HepG2 (cell line): ENCODE measurements at regions not wholly inside any gene's neighbourhood (a gene's known extent, or its start where the extent isn't known, plus 50 kb on each side); places are given as distances from the start of the nearest gene placed in this dataset.

ENCODE experiments used
- ATAC-seq: fragments of 200-7000 bp; cut with Tn5 transposase; 3 replicates; pipeline ENCODE4 v1.9.1; 2020; ENCODE audit warnings: mild to moderate bottlenecking, moderate library complexity
- BruUV-seq: library from RNA; stranded (reverse); fragments of 400-500 nt; replicated peaks from 2 replicates; lab custom pipeline; 2021; lab: Mats Ljungman, UMichigan
- CTCF ChIA-PET: fragments of 300-600 bp; formaldehyde crosslinking; extraction: SDS; loops from one replicate; lab custom pipeline; 2021; ENCODE audit warnings: low total read pairs, inconsistent platforms, low intra/inter-chr PET ratio; lab: Yijun Ruan, JAX
- POLR2A ChIA-PET: fragments of 350-600 bp; sonication (Branson Sonifier 250); formaldehyde crosslinking; loops from one replicate; lab custom pipeline; 2020; ENCODE audit warnings: antibody characterized with exemption, inconsistent platforms; lab: Yijun Ruan, JAX
- DNase-seq: peaks from one replicate; pipeline ENCODE4 v3.0.0-alpha.2; 2015; ENCODE audit warnings: low spot score
- FAIRE-seq: peaks from 3 replicates; lab custom pipeline; 2011; peaks lifted over from hg19 to GRCh38; lab: Jason Lieb, UNC
- H2AFZ ChIP-seq: one replicate; pipeline ENCODE4 v1.6.1; 2011; ENCODE audit warnings: low read length, inconsistent platforms
- H3K27ac ChIP-seq: fragments of 300-600 bp; 3 replicates; pipeline ENCODE4 v1.8.0; 2011; ENCODE audit warnings: mixed run types, mild to moderate bottlenecking, mixed read lengths, low read length, inconsistent platforms; ENCODE audit not compliant: insufficient read depth; ENCODE audit errors: extremely low read length
- H3K27me3 ChIP-seq, 2 experiments: fragments of 200-600 bp in 1 of 2; 2 replicates in 1 of 2; 3 replicates in 1 of 2; pipeline versions ENCODE4 v1.6.0 to v1.8.0; 2011; ENCODE audit warnings: low read length in 2 of 2, mild to moderate bottlenecking in 2 of 2, moderate library complexity in 2 of 2, inconsistent platforms in 1 of 2; ENCODE audit not compliant: insufficient read depth in 2 of 2, control insufficient read depth in 1 of 2
- H3K36me3 ChIP-seq, 2 experiments: fragments of 200-600 bp in 1 of 2; replicated peaks in 1 of 2; 2 replicates in 1 of 2; 3 replicates in 1 of 2; pipeline versions ENCODE4 v1.5.1 to v1.8.0; 2011; ENCODE audit warnings: low read length in 2 of 2, inconsistent platforms in 1 of 2; ENCODE audit not compliant: insufficient read depth in 2 of 2, control insufficient read depth in 1 of 2
- H3K4me1 ChIP-seq: 2 replicates; pipeline ENCODE4 v1.5.1; 2012; ENCODE audit warnings: low read length, inconsistent platforms; ENCODE audit not compliant: insufficient read depth
- H3K4me2 ChIP-seq: 2 replicates; pipeline ENCODE4 v1.6.0; 2011; ENCODE audit warnings: low read depth, low read length, inconsistent platforms
- H3K4me3 ChIP-seq, 3 experiments: fragments of 200-600 bp in 1 of 3; sonication (generic), shearing (Covaris generic) in 1 of 3; replicated peaks in 1 of 3; 2 replicates each; pipeline ENCODE4 v1.5.1; 2011 to 2016; ENCODE audit warnings: low read length in 3 of 3, inconsistent platforms in 2 of 3, low read depth in 2 of 3, mild to moderate bottlenecking in 2 of 3, control low read depth in 1 of 3, mixed read lengths in 1 of 3; ENCODE audit not compliant: insufficient read depth in 1 of 3
- H3K79me2 ChIP-seq: one replicate; pipeline ENCODE4 v1.6.1; 2011; ENCODE audit warnings: low read length, inconsistent platforms; ENCODE audit not compliant: insufficient read depth
- H3K9ac ChIP-seq: 2 replicates; pipeline ENCODE4 v1.6.0; 2011; ENCODE audit warnings: mild to moderate bottlenecking, low read depth, low read length, inconsistent platforms; ENCODE audit not compliant: insufficient read depth
- H3K9me3 ChIP-seq: 2 replicates; pipeline ENCODE4 v1.5.1; 2012; ENCODE audit warnings: mild to moderate bottlenecking, low read length
- H4K20me1 ChIP-seq: 2 replicates; pipeline ENCODE4 v1.6.0; 2011; ENCODE audit warnings: inconsistent platforms, mild to moderate bottlenecking, low read length, moderate library complexity; ENCODE audit not compliant: insufficient read depth
- DDIT3 ChIP-seq: sonication (generic); formaldehyde crosslinking; IDR thresholded peaks from 2 replicates; pipeline ENCODE4 v1.4.0; 2020; ENCODE audit warnings: mild to moderate bottlenecking, missing genetic modification reagents
- FOXM1 ChIP-seq: sonication (generic); formaldehyde crosslinking; IDR thresholded peaks from 2 replicates; pipeline ENCODE4 v1.5.0; 2020; ENCODE audit warnings: missing genetic modification reagents
- GPBP1L1 ChIP-seq: sonication (generic); formaldehyde crosslinking; IDR thresholded peaks from 2 replicates; pipeline ENCODE4 v1.5.0; 2020; ENCODE audit warnings: mild to moderate bottlenecking, missing genetic modification reagents
- HNF4G ChIP-seq, 2 experiments: sonication (generic) in 1 of 2; formaldehyde crosslinking in 1 of 2; IDR thresholded peaks; 2 replicates each; pipeline versions ENCODE4 v1.4.0 to v1.6.1; 2011 to 2020; ENCODE audit warnings: borderline replicate concordance in 2 of 2, low read depth in 2 of 2, mild to moderate bottlenecking in 2 of 2, low read length in 1 of 2, missing genetic modification reagents in 1 of 2, moderate library complexity in 1 of 2
- ZEB1 ChIP-seq: IDR thresholded peaks from 2 replicates; pipeline ENCODE4 v1.6.1; 2012; ENCODE audit warnings: mild to moderate bottlenecking, low read depth, inconsistent platforms; ENCODE audit not compliant: insufficient replicate concordance
- ZNF615 ChIP-seq: sonication (generic); formaldehyde crosslinking; IDR thresholded peaks from 2 replicates; pipeline ENCODE4 v1.5.0; 2020; ENCODE audit warnings: mild to moderate bottlenecking, missing genetic modification reagents, borderline replicate concordance
- ZNF83 ChIP-seq: sonication (generic); formaldehyde crosslinking; IDR thresholded peaks from 2 replicates; pipeline ENCODE4 v1.4.0; 2020; ENCODE audit warnings: missing genetic modification reagents, mild to moderate bottlenecking, borderline replicate concordance
- WGBS: methylation state at CpG from one replicate; pipeline ENCODE4 v1.1.6; 2017; ENCODE audit warnings: low lambda C conversion rate; 5-methylcytosine and 5-hydroxymethylcytosine counted together
- in situ Hi-C: cut with HindIII; loops from 2 replicates; pipeline ENCODE4 v1.10.0; 2017; ENCODE audit warnings: low pct_unique_long_range_greater_than_20kb; ENCODE audit not compliant: extremely low pct_ligation_motif_present
- intact Hi-C: fragments of 100-400 bp; cut with micrococcal nuclease; formaldehyde crosslinking; loops from one replicate; pipeline ENCODE4 v1.10.0; 2022; ENCODE audit not compliant: unreplicated experiment

GRCh38 chr12:107948391-107948945, 174.0 kb downstream of the ASCL4 start:
- no TSS peak for BruUV-seq
- Histone ChIP-seq H3K27me3 (no peaks in the 10 kb centered on the region; a peak in 1 of 5 replicates), H3K27ac (no peak overlapping the region), H3K9me3 (no peaks in the 10 kb centered on the region), H3K4me3 (no peak overlapping the region), H4K20me1 (no peaks in the 10 kb centered on the region), H3K79me2 (no peaks in the 10 kb centered on the region), H3K4me2 (no peak overlapping the region), H3K36me3 (no peaks in the 10 kb centered on the region), H3K4me1 (no peaks in the 10 kb centered on the region), H3K9ac (no peak overlapping the region), H2AFZ (no peak overlapping the region)
- ChIA-PET CTCF (no interaction called here), POLR2A (no interaction called here)
- intact Hi-C loops, result no loop called here
- no peak for DNase-seq
- in situ Hi-C loops, result no loop called here
- WGBS, result 40% methylated on average over 12 of the region's 12 CpGs
- ATAC-seq, result no peak
- no peak for FAIRE-seq
- no peak for TF ChIP-seq FOXM1 (CRISPR knock-in tag)
- no peak for TF ChIP-seq HNF4G (IDR thresholded peaks at IDR 0.05; ENCODE audit: borderline replicate concordance, low read depth, low read length)
- no peak for TF ChIP-seq HNF4G (CRISPR knock-in tag; IDR thresholded peaks at IDR 0.05; ENCODE audit: borderline replicate concordance, low read depth)
- no peak for TF ChIP-seq ZEB1
- no peak for TF ChIP-seq GPBP1L1 (CRISPR knock-in tag)
- no peak for TF ChIP-seq DDIT3
- TF ChIP-seq ZNF83, result no peak

- ATAC-seq (no peak), DNase-seq (no peak), FAIRE-seq (no peak)
- no peak for TF ChIP-seq ZNF615 (CRISPR knock-in tag)
- Histone ChIP-seq H3K9ac (no peak overlapping the region), H3K4me3 (no peak overlapping the region), H2AFZ (no peak overlapping the region), H3K79me2 (no peaks in the 10 kb centered on the region), H3K4me1 (no peaks in the 10 kb centered on the region), H3K27me3 (no peaks in the 10 kb centered on the region; a peak in 1 of 5 replicates), H3K36me3 (no peaks in the 10 kb centered on the region), H3K4me2 (no peak overlapping the region), H3K27ac (no peak overlapping the region), H3K9me3 (no peaks in the 10 kb centered on the region), H4K20me1 (no peaks in the 10 kb centered on the region)
- no TSS peak for BruUV-seq
- CTCF ChIA-PET, result no interaction called here
- intact Hi-C loops (no loop called here), in situ Hi-C loops (no loop called here)
- WGBS, result 4% methylated on average over 2 of the region's 2 CpGs
- POLR2A ChIA-PET, result no interaction called here
Observed at GRCh38 chr12:107951024-107951423, 176.5 kb downstream of the ASCL4 start.
